ENCODE measurements at regions not wholly inside any gene's neighbourhood (a gene's known extent, or its start where the extent isn't known, plus 50 kb on each side); places are given as distances from the start of the nearest gene placed in this dataset.

GRCh38 chr11:80495116-80495515, 1054.3 kb upstream of the TENM4 start:
- no peak for DNase-seq
- no peaks in the 10 kb centered on the region for H3K36me3 Mint-ChIP-seq (ENCODE audit: low read depth)
- H3K4me1 Mint-ChIP-seq (ENCODE audit: low read depth), result no peaks in the 10 kb centered on the region
- H3K27ac Mint-ChIP-seq, result no peak overlapping the region
- ChIA-PET POLR2A (no interaction called here), CTCF (no interaction called here)
- H3K27me3 Mint-ChIP-seq, result no peaks in the 10 kb centered on the region
- TF ChIP-seq, protein P1, sequence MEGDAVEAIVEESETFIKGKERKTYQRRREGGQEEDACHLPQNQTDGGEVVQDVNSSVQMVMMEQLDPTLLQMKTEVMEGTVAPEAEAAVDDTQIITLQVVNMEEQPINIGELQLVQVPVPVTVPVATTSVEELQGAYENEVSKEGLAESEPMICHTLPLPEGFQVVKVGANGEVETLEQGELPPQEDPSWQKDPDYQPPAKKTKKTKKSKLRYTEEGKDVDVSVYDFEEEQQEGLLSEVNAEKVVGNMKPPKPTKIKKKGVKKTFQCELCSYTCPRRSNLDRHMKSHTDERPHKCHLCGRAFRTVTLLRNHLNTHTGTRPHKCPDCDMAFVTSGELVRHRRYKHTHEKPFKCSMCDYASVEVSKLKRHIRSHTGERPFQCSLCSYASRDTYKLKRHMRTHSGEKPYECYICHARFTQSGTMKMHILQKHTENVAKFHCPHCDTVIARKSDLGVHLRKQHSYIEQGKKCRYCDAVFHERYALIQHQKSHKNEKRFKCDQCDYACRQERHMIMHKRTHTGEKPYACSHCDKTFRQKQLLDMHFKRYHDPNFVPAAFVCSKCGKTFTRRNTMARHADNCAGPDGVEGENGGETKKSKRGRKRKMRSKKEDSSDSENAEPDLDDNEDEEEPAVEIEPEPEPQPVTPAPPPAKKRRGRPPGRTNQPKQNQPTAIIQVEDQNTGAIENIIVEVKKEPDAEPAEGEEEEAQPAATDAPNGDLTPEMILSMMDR (IDR thresholded peaks at IDR 0.05), result no peak
- intact Hi-C loops (cut with micrococcal nuclease), result no loop called here
- H3K9me3 Mint-ChIP-seq, result peaks cover 13% of the 10 kb centered on the region
- H3K4me3 Mint-ChIP-seq, result no peak overlapping the region
- no peak for ATAC-seq

- no peak for ATAC-seq
- Mint-ChIP-seq H3K27me3 (no peaks in the 10 kb centered on the region), H3K9me3 (peaks cover 11% of the 10 kb centered on the region), H3K4me1 (ENCODE audit: low read depth) (no peaks in the 10 kb centered on the region), H3K27ac (no peak overlapping the region), H3K4me3 (no peak overlapping the region), H3K36me3 (ENCODE audit: low read depth) (no peaks in the 10 kb centered on the region)
- ChIA-PET POLR2A (no interaction called here), CTCF (no interaction called here)
- TF ChIP-seq, protein P1 (IDR thresholded peaks at IDR 0.05), result no peak
- intact Hi-C loops (cut with micrococcal nuclease), result no loop called here
- DNase-seq, result no peak
Observed at GRCh38 chr11:80487952-80488351, 1047.1 kb upstream of the TENM4 start.

GRCh38 chr11:80486678-80487077, 1045.8 kb upstream of the TENM4 start:
- DNase-seq (no peak), ATAC-seq (no peak)
- no peak overlapping the region for H3K4me3 Mint-ChIP-seq
- no peak overlapping the region for H3K27ac Mint-ChIP-seq
- no peaks in the 10 kb centered on the region for H3K4me1 Mint-ChIP-seq (ENCODE audit: low read depth)
- POLR2A ChIA-PET, result no interaction called here
- H3K9me3 Mint-ChIP-seq, result peaks cover 8% of the 10 kb centered on the region
- TF ChIP-seq, protein P1 (IDR thresholded peaks at IDR 0.05), result no peak
- H3K36me3 Mint-ChIP-seq (ENCODE audit: low read depth), result no peaks in the 10 kb centered on the region
- CTCF ChIA-PET, result no interaction called here
- intact Hi-C loops (cut with micrococcal nuclease), result no loop called here
- no peaks in the 10 kb centered on the region for H3K27me3 Mint-ChIP-seq

DNA sequence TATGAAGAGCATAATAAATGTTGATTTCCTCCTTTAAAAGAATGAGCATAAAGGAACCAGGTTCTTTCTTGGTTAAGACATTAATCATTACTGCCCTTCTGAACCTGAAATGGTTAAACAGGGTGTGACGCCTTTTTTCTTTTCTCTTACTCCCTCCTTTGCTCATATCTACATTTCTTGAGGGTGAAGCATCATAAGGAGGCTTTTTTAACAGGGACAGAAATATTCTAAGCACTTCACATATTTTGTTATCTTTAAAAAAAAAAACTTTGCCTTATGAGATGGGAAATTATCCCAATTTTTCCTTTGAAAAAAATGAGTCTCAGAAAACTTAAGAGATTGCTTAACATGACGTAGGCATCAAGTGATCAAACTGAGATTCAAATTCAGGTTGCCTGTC, 1036.3 kb upstream of the TENM4 start:
- no peak for ATAC-seq
- TF ChIP-seq, protein P1 (IDR thresholded peaks at IDR 0.05), result no peak
- Mint-ChIP-seq H3K27ac (no peak overlapping the region), H3K36me3 (ENCODE audit: low read depth) (no peaks in the 10 kb centered on the region), H3K4me3 (no peak overlapping the region), H3K27me3 (no peaks in the 10 kb centered on the region), H3K9me3 (no peaks in the 10 kb centered on the region), H3K4me1 (ENCODE audit: low read depth) (no peaks in the 10 kb centered on the region)
- CTCF ChIA-PET, result no interaction called here
- intact Hi-C loops (cut with micrococcal nuclease), result no loop called here
- POLR2A ChIA-PET, result no interaction called here
- no peak for DNase-seq

DNA sequence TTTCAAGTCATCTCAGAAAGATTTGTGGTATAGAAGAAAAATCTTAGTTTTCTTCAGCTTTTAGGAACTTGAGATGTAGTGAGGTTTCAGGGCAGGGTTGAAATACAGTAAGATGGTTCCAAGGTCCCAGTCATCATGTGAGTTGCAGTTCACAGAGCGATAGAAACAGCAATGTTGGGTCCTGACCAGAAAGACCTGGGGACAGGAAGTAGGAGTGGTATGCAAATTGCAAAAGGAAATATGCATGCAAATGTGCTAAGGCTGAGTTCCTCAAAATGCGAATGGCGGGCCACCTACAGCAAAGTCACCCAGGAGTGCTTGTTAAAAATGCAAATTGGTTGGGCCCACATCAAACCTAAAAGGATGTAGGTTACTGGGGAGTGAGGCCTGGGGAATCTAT, 1032.7 kb upstream of the TENM4 start:
- H3K36me3 Mint-ChIP-seq (ENCODE audit: low read depth), result no peaks in the 10 kb centered on the region
- ATAC-seq (no peak), DNase-seq (no peak)
- H3K4me1 Mint-ChIP-seq (ENCODE audit: low read depth), result no peaks in the 10 kb centered on the region
- no peaks in the 10 kb centered on the region for H3K9me3 Mint-ChIP-seq
- ChIA-PET POLR2A (interaction anchor here (0.6 kb wide), 1 partner anchor 23 kb away, joined by 3 read pairs; no protein-coding TSS in a partner anchor), CTCF (interaction anchor here (0.6 kb wide), 1 partner anchor 123 kb away, joined by 3 read pairs; no protein-coding TSS in a partner anchor)
- no peak overlapping the region for H3K27ac Mint-ChIP-seq
- H3K4me3 Mint-ChIP-seq, result no peak overlapping the region
- TF ChIP-seq, protein P1 (IDR thresholded peaks at IDR 0.05), result no peak
- no peaks in the 10 kb centered on the region for H3K27me3 Mint-ChIP-seq
- intact Hi-C loops (cut with micrococcal nuclease), result no loop called here
